Vagina (tissue), 2 donors: ENCODE measurements at regions not wholly inside any gene's neighbourhood (a gene's known extent, or its start where the extent isn't known, plus 50 kb on each side); places are given as distances from the start of the nearest gene placed in this dataset.
"Not testable (repeated sequence)": the region's sequence is repeated elsewhere in the genome, so short reads cannot be mapped to it uniquely, and the experiment has no call there.

Experiments used
- CTCF ChIP-seq, 3 experiments: fragments of 450-650 bp in 2 of 3; fragments of 200-600 bp in 1 of 3; sonication (generic) in 1 of 3; IDR thresholded peaks; one replicate each; pipeline ENCODE4 v1.5.1; 2017 to 2019; ENCODE audit warnings: antibody characterized with exemption in 3 of 3, mild to moderate bottlenecking in 2 of 3, moderate library complexity in 2 of 3
- POLR2A ChIP-seq, 2 donors: fragments of 450-650 bp; IDR thresholded peaks; one replicate each; pipeline ENCODE4 v1.6.1; 2017; ENCODE audit warnings: antibody characterized with exemption in 2 of 2, mild to moderate bottlenecking in 2 of 2, moderate library complexity in 2 of 2
- POLR2AphosphoS5 ChIP-seq, 2 donors: sonication (generic); formaldehyde crosslinking; IDR thresholded peaks; one replicate each; pipeline ENCODE4 v1.9.0; 2017; ENCODE audit warnings: antibody characterized with exemption in 2 of 2, mild to moderate bottlenecking in 2 of 2, low read depth in 1 of 2; ENCODE audit not compliant: insufficient read depth in 1 of 2

- not testable (repeated sequence) for TF ChIP-seq CTCF (IDR thresholded peaks at IDR 0.05); POLR2AphosphoS5 (IDR thresholded peaks at IDR 0.05; ENCODE audit: insufficient read depth in 1 of 2, low read depth in 1 of 2); POLR2A (IDR thresholded peaks at IDR 0.05)
Observed at GRCh38 chr5:176061269-176061622, 93.1 kb upstream of the THOC3 start.
